HEK293T (cell line): ENCODE measurements at regions not wholly inside any gene's neighbourhood (a gene's known extent, or its start where the extent isn't known, plus 50 kb on each side); places are given as distances from the start of the nearest gene placed in this dataset.

Experiments
- CTCF ChIA-PET: fragments of 350-600 bp; formaldehyde crosslinking; extraction: SDS; loops from one replicate; lab custom pipeline; 2021; ENCODE audit warnings: antibody characterized with exemption, inconsistent platforms; lab: Yijun Ruan, JAX
- POLR2A ChIA-PET: fragments of 350-600 bp; formaldehyde crosslinking; extraction: SDS; loops from one replicate; lab custom pipeline; 2020; ENCODE audit warnings: antibody characterized with exemption, inconsistent platforms; lab: Yijun Ruan, JAX
- DNase-seq: peaks from one replicate; pipeline ENCODE4 v3.0.0; 2012; ENCODE audit warnings: mixed read lengths; ENCODE audit errors: extremely low spot score
- ARNT ChIP-seq: fragments of 450-650 bp; IDR thresholded peaks from 2 replicates; pipeline ENCODE4 v1.6.1; 2017; ENCODE audit warnings: mild to moderate bottlenecking
- BHLHE40 ChIP-seq: fragments of 450-650 bp; IDR thresholded peaks from 2 replicates; pipeline ENCODE4 v1.6.1; 2016; ENCODE audit warnings: mild to moderate bottlenecking, moderate library complexity, borderline replicate concordance
- CTBP1 ChIP-seq: fragments of 450-650 bp; IDR thresholded peaks from 2 replicates; pipeline ENCODE4 v1.6.1; 2016; ENCODE audit warnings: borderline replicate concordance
- ELF4 ChIP-seq: fragments of 450-650 bp; IDR thresholded peaks from 2 replicates; pipeline ENCODE4 v1.6.1; 2017; ENCODE audit warnings: antibody characterized with exemption
- FOXA1 ChIP-seq: fragments of 450-650 bp; IDR thresholded peaks from 2 replicates; pipeline ENCODE4 v1.6.1; 2016; ENCODE audit warnings: mild to moderate bottlenecking
- FOXK2 ChIP-seq: fragments of 450-650 bp; IDR thresholded peaks from 2 replicates; pipeline ENCODE4 v1.6.1; 2016; ENCODE audit warnings: mild to moderate bottlenecking
- FOXM1 ChIP-seq: fragments of 450-650 bp; IDR thresholded peaks from 2 replicates; pipeline ENCODE4 v1.6.1; 2017; ENCODE audit warnings: mild to moderate bottlenecking, borderline replicate concordance
- HDGF ChIP-seq: fragments of 450-650 bp; IDR thresholded peaks from 2 replicates; pipeline ENCODE4 v1.6.1; 2017; ENCODE audit warnings: antibody characterized with exemption, borderline replicate concordance
- L3MBTL2 ChIP-seq: fragments of 450-650 bp; conservative IDR thresholded peaks from 2 replicates; pipeline ENCODE4 v1.6.1; 2016; ENCODE audit warnings: mild to moderate bottlenecking
- LEF1 ChIP-seq: fragments of 450-650 bp; IDR thresholded peaks from 2 replicates; pipeline ENCODE4 v1.6.1; 2017; ENCODE audit warnings: mild to moderate bottlenecking, borderline replicate concordance
- NFRKB ChIP-seq: fragments of 450-650 bp; IDR thresholded peaks from 2 replicates; pipeline ENCODE4 v1.6.1; 2016; ENCODE audit warnings: mild to moderate bottlenecking, moderate library complexity
- PKNOX1 ChIP-seq: fragments of 450-650 bp; IDR thresholded peaks from 2 replicates; pipeline ENCODE4 v1.6.1; 2016
- SP1 ChIP-seq: fragments of 450-650 bp; IDR thresholded peaks from 2 replicates; pipeline ENCODE4 v1.6.1; 2017
- SUZ12 ChIP-seq: fragments of 450-650 bp; IDR thresholded peaks from 2 replicates; pipeline ENCODE4 v1.6.1; 2016; ENCODE audit warnings: mild to moderate bottlenecking
- TARDBP ChIP-seq: fragments of 450-650 bp; IDR thresholded peaks from 2 replicates; pipeline ENCODE4 v1.6.1; 2016
- ZNF384 ChIP-seq: fragments of 450-650 bp; IDR thresholded peaks from 2 replicates; pipeline ENCODE4 v1.6.1; 2016

GRCh38 chr10:111222961-111223360 is 146.1 kb downstream of the ADRA2A start:
- DNase-seq = no peak
- ChIA-PET CTCF (no interaction called here), POLR2A (no interaction called here)
- TF ChIP-seq FOXA1 = no peak
- TF ChIP-seq SP1 = no peak
- TF ChIP-seq CTBP1 = no peak
- TF ChIP-seq ARNT = no peak
- no peak for TF ChIP-seq TARDBP
- TF ChIP-seq NFRKB = no peak
- TF ChIP-seq ZNF384 = no peak

DNA sequence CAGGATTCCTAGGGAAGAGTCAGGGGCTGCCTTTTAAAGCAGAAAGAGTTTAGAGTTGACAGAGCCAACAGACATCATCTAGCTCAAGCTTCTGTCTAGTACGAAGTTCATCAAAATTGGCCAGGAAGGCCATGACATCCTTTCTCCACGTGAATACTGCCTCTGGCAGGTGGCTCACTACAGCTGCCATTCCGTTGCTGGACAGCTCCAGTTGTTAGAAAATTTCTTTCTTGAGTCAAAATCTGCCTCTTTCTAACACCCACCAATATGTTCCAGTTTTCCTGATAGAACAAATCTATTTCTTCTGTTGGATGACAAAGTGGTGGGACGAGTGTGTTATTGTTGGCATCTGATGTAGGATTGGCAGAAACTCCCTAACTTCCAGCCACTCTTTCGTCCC is 154.9 kb downstream of the ADRA2A start:
- ChIA-PET CTCF (no interaction called here), POLR2A (no interaction called here)
- no peak for DNase-seq
- TF ChIP-seq CTBP1 (no peak), ZNF384 (no peak), SP1 (no peak), SUZ12 (no peak), TARDBP (no peak), FOXA1 (no peak)

DNA sequence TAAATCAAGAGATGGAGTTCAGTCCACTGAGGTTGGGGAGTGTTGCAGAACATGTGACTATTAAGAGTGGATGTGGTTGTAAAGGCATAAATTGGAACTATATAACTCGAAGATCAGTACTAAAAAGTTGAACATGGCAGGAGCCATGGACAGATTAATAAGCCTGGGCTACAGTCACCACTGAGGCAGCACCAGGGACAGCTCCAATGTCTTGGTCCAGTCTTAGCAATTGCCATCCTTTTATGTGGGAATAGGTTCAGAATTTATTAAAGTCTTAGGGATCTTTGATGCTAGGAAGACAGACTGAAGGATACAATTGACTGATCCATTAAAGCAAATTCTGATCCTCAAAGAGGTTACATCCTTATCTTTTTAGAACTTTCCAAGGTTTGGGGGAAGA is 156.6 kb downstream of the ADRA2A start:
- ChIA-PET CTCF (no interaction called here), POLR2A (no interaction called here)
- TF ChIP-seq ELF4 (no peak), FOXA1 (no peak), HDGF (no peak), TARDBP (no peak), SP1 (no peak), PKNOX1 (no peak), L3MBTL2 (no peak), FOXK2 (no peak), SUZ12 (no peak), FOXM1 (no peak), ARNT (no peak)
- DNase-seq = no peak

GRCh38 chr10:111234234-111234913 is 157.5 kb downstream of the ADRA2A start:
- CTCF ChIA-PET = no interaction called here
- TF ChIP-seq LEF1 = no peak
- TF ChIP-seq FOXM1 = no peak
- no peak for TF ChIP-seq ELF4
- no peak for TF ChIP-seq BHLHE40
- TF ChIP-seq HDGF = no peak
- TF ChIP-seq SUZ12 = no peak
- no peak for TF ChIP-seq TARDBP
- TF ChIP-seq CTBP1 = no peak
- TF ChIP-seq FOXA1 = no peak
- no peak for DNase-seq
- POLR2A ChIA-PET = no interaction called here

DNA sequence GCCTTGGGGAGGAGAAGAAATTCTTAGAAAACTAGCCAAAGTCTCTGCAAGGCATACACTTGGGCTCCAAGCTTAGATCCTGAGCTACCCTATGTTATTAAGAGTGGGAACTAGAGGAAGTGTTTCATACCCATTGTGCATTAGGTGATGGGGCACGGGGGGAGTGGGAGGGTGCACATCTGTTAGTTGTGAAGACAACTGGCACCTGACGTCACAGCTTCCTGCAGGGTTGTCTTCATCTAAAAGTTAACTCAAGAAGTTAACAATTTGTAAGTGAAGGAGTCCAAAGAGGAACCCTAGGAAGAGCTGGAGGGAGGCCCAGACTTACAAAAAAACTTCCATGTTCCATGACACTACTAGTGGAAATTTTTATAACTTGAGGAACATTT is 158.1 kb downstream of the ADRA2A start:
- DNase-seq = no peak
- POLR2A ChIA-PET = no interaction called here
- CTCF ChIA-PET = no interaction called here
- TF ChIP-seq ARNT (no peak), BHLHE40 (no peak), SP1 (no peak), FOXK2 (no peak)

- no peak for DNase-seq
- ChIA-PET POLR2A (no interaction called here), CTCF (no interaction called here)
- TF ChIP-seq FOXM1 (no peak), ZNF384 (no peak), SP1 (no peak), FOXK2 (no peak), NFRKB (no peak), PKNOX1 (no peak), FOXA1 (no peak), HDGF (no peak), ARNT (no peak), L3MBTL2 (no peak), TARDBP (no peak), LEF1 (no peak), ELF4 (no peak), BHLHE40 (no peak), CTBP1 (no peak), SUZ12 (no peak)
Measured at GRCh38 chr10:111240348-111240747, 163.5 kb downstream of the ADRA2A start.

DNA sequence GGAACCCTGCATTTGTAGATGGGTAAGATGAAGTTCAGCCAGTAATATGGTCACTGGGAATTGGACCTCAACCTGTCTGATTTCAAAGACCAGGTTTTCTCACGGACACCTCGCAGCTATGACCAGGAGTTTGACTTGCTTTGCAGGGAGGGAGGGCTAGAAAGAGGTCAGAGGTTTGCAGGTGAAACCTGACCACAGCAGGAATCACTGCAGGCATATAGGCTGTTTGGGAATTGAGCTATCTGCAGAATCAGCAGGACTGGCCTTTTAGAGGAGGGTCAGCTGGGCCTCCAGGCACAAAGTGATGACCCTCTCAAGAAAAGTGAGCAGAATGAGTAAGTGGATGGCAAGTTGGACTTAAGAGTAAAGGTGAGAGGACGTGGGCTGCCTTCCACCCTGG is 166.3 kb downstream of the ADRA2A start:
- no peak for TF ChIP-seq NFRKB
- TF ChIP-seq ZNF384 = no peak
- TF ChIP-seq LEF1 = no peak
- no peak for TF ChIP-seq SP1
- no peak for TF ChIP-seq CTBP1
- TF ChIP-seq FOXM1 = no peak
- no peak for TF ChIP-seq HDGF
- TF ChIP-seq BHLHE40 = no peak
- TF ChIP-seq ELF4 = no peak
- no peak for TF ChIP-seq ARNT
- TF ChIP-seq FOXA1 = no peak
- TF ChIP-seq L3MBTL2 = no peak
- TF ChIP-seq SUZ12 = no peak
- no peak for TF ChIP-seq PKNOX1
- no peak for TF ChIP-seq TARDBP
- TF ChIP-seq FOXK2 = no peak
- ChIA-PET POLR2A (no interaction called here), CTCF (no interaction called here)
- DNase-seq = no peak
